ENCODE measurements at regions not wholly inside any gene's neighbourhood (a gene's known extent, or its start where the extent isn't known, plus 50 kb on each side); places are given as distances from the start of the nearest gene placed in this dataset.

DNA sequence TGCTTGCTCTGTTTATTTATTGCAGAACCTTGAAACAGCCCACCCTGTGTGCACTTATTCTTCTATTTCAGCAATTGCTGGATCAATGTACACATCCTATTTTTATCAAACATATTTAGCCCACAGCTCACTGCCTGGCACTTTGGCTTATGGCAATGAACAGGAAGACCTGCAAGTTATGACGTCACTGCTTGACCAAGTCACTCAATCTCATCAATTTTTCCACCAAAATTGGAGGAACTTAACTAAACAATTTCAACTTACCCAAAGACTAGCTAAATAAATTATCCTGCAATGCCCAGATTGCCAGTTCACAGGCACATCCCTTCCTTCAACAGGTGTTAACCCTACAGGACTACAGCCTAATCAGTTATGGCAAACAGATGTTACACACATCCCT, 89.3 kb downstream of the FSCB start:
- H3K4me3 ChIP-seq = no peak overlapping the region
- H3K27ac ChIP-seq = no peak overlapping the region
- intact Hi-C loops (cut with DNase I; ENCODE audit: low total_unique reads) (no loop called here), in situ Hi-C loops (cut with MboI; ENCODE audit: low pct_ligation_motif_present in 1 of 4, low pct_unique_long_range_greater_than_20kb in 1 of 4, low sequenced_read_pairs in 3 of 4) (no loop called here)
- no peak for DNase-seq
- no peaks in the 10 kb centered on the region for H3K36me3 ChIP-seq
- no peaks in the 10 kb centered on the region for H3K9me3 ChIP-seq
- no peaks in the 10 kb centered on the region for H3K4me1 ChIP-seq
- WGBS, 2 donors (ENCODE audit: low coverage in 1 of 2) = 71% methylated on average over 1 of the region's 1 CpG
- H3K27me3 ChIP-seq = no peaks in the 10 kb centered on the region
- TF ChIP-seq, protein P1, sequence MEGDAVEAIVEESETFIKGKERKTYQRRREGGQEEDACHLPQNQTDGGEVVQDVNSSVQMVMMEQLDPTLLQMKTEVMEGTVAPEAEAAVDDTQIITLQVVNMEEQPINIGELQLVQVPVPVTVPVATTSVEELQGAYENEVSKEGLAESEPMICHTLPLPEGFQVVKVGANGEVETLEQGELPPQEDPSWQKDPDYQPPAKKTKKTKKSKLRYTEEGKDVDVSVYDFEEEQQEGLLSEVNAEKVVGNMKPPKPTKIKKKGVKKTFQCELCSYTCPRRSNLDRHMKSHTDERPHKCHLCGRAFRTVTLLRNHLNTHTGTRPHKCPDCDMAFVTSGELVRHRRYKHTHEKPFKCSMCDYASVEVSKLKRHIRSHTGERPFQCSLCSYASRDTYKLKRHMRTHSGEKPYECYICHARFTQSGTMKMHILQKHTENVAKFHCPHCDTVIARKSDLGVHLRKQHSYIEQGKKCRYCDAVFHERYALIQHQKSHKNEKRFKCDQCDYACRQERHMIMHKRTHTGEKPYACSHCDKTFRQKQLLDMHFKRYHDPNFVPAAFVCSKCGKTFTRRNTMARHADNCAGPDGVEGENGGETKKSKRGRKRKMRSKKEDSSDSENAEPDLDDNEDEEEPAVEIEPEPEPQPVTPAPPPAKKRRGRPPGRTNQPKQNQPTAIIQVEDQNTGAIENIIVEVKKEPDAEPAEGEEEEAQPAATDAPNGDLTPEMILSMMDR (IDR thresholded peaks at IDR 0.05) = no peak
- TF ChIP-seq EP300 (IDR thresholded peaks at IDR 0.05; ENCODE audit: low read depth) (no peak), POLR2A (IDR thresholded peaks at IDR 0.05) (no peak), POLR2AphosphoS5 (IDR thresholded peaks at IDR 0.05) (no peak)

DNA sequence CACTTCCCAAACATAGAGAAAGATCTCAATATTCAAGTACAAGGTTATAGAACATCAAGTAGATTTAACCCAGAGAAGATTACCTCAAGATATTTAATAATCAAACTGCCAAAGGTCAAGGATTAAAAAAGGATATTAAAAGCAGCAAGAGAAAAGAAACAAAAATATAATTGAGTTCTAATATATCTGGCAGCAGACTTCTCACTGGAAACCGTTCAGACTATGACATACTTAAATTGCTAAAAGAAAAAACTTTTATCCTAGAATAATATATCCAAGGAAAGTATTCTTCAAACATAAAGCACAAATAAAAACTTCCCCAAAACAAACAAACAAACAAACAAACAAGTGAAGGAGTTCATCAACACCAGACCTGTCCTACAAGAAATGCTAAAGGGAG, 92.4 kb downstream of the FSCB start:
- Histone ChIP-seq H3K9me3 (no peaks in the 10 kb centered on the region), H3K4me3 (no peak overlapping the region), H3K27me3 (no peaks in the 10 kb centered on the region), H3K27ac (no peak overlapping the region), H3K36me3 (no peaks in the 10 kb centered on the region), H3K4me1 (no peaks in the 10 kb centered on the region)
- 61% methylated on average over 1 of the region's 1 CpG; no CpG with 5 or more reads in 1 of the 2 donors for WGBS, 2 donors (ENCODE audit: low coverage in 1 of 2)
- intact Hi-C loops (cut with DNase I; ENCODE audit: low total_unique reads) (no loop called here), in situ Hi-C loops (cut with MboI; ENCODE audit: low pct_ligation_motif_present in 1 of 4, low pct_unique_long_range_greater_than_20kb in 1 of 4, low sequenced_read_pairs in 3 of 4) (no loop called here)
- DNase-seq = no peak
- TF ChIP-seq EP300 (IDR thresholded peaks at IDR 0.05; ENCODE audit: low read depth) (no peak), POLR2AphosphoS5 (IDR thresholded peaks at IDR 0.05) (no peak), POLR2A (IDR thresholded peaks at IDR 0.05) (no peak)
- TF ChIP-seq, protein P1 (IDR thresholded peaks at IDR 0.05) = no peak

DNA sequence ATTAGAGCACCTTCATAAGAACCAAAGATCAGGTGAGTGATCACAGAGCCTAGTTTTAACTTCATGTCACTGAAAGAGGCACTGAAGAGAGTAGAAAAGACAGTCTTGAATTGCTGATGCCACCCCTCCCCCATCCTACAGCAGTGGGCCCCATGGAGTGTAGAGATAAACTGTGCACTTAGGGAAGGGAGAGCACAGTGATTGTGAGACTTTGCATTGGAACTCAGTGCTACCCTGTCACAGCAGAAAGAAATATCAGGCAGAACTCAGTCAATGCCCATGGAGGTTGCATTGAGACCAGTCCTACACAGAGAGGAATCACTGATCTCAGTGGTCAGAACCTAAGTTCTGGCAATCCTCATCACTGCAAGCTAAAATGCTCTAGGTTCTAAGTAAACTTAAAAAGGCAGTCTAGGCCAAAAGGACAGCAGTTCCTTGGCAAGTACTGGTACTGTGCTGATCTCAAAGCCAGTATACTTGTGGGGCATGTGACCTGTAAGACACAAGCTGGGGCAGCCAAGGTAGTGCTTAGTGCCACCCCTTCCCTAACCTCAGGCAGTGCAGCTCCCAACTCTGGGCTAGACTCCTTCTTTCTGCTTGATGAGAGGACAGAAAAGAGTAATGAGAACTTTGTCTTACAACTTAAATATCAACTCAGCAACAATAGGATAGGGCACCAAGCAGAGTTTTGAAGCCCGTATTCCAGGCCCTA, 94.1 kb downstream of the FSCB start:
- Histone ChIP-seq H3K27me3 (no peaks in the 10 kb centered on the region), H3K4me1 (no peaks in the 10 kb centered on the region), H3K27ac (no peak overlapping the region), H3K36me3 (no peaks in the 10 kb centered on the region), H3K9me3 (no peaks in the 10 kb centered on the region), H3K4me3 (no peak overlapping the region)
- intact Hi-C loops (cut with DNase I; ENCODE audit: low total_unique reads) (no loop called here), in situ Hi-C loops (cut with MboI; ENCODE audit: low pct_ligation_motif_present in 1 of 4, low pct_unique_long_range_greater_than_20kb in 1 of 4, low sequenced_read_pairs in 3 of 4) (no loop called here)
- TF ChIP-seq POLR2AphosphoS5 (IDR thresholded peaks at IDR 0.05) = no peak
- TF ChIP-seq, protein P1 (IDR thresholded peaks at IDR 0.05) = no peak
- no peak for TF ChIP-seq EP300 (IDR thresholded peaks at IDR 0.05; ENCODE audit: low read depth)
- TF ChIP-seq POLR2A (IDR thresholded peaks at IDR 0.05) = no peak
- no peak for DNase-seq
- WGBS, 2 donors (ENCODE audit: low coverage in 1 of 2) = 61% methylated on average over 1 of the region's 1 CpG; no CpG with 5 or more reads in 1 of the 2 donors

DNA sequence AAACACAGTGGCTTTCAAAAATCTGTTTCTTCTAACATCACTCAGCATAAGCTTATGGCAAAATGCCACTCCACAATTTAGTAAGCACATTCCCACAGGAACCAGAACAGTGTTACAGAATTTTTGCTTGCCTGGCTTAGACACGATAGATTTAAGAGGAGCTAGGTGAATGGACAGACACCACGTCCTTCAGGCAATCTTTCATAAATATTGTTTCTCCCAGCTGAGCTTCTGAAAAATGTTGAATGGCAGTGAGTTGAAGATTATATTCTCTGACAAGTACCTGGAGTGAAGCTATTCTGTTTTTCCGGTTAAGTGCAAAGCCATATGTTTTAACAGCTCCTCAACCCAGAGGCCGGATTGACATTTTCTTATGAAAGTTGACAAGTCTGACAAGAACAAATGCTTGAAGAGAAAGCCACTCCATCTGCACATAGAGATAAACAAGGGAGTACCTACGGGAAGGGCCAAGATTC, 102.0 kb downstream of the FSCB start:
- Histone ChIP-seq H3K9me3 (no peaks in the 10 kb centered on the region), H3K36me3 (no peaks in the 10 kb centered on the region), H3K27ac (no peak overlapping the region), H3K27me3 (no peaks in the 10 kb centered on the region), H3K4me3 (no peak overlapping the region), H3K4me1 (peaks cover 0 to 5% (median 2%) of the 10 kb centered on the region in 4 donors)
- TF ChIP-seq, protein P1 (IDR thresholded peaks at IDR 0.05) = no peak
- no peak for TF ChIP-seq POLR2A (IDR thresholded peaks at IDR 0.05)
- no peak for TF ChIP-seq POLR2AphosphoS5 (IDR thresholded peaks at IDR 0.05)
- TF ChIP-seq EP300 (IDR thresholded peaks at IDR 0.05; ENCODE audit: low read depth) = no peak
- WGBS, 2 donors (ENCODE audit: low coverage in 1 of 2) = 40 to 45% methylated on average over 1 to 5 of the region's 5 CpGs
- intact Hi-C loops (cut with DNase I; ENCODE audit: low total_unique reads) (no loop called here), in situ Hi-C loops (cut with MboI; ENCODE audit: low pct_ligation_motif_present in 1 of 4, low pct_unique_long_range_greater_than_20kb in 1 of 4, low sequenced_read_pairs in 3 of 4) (no loop called here)
- DNase-seq = no peak
